ENCODE measurements at regions not wholly inside any gene's neighbourhood (a gene's known extent, or its start where the extent isn't known, plus 50 kb on each side); places are given as distances from the start of the nearest gene placed in this dataset.

DNA sequence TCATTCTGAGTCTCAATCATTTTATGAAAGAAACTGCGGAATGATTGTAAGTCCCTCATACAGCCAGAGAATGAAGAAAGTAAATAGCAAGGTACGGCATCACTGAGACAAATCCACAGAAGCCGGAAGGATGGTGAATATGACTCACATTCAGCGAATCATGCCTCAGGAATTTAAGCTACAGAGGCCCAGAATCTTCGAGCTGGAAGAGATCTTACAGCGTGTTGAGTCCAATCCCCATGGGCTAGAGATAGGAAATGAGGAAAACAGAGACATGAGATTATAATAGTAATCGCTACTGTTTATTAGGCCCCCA is 173.2 kb downstream of the KIF18A start:
- Histone ChIP-seq H3K27me3 (ENCODE audit: control insufficient read depth in 2 of 2, insufficient read depth in 2 of 2, low read length in 2 of 2) (no peaks in the 10 kb centered on the region), H3K9ac (ENCODE audit: insufficient read depth, low read length, poor library complexity, severe bottlenecking) (no peak overlapping the region), H3K4me2 (replicated peaks; ENCODE audit: extremely low read depth, low read length, poor library complexity, severe bottlenecking) (no peak overlapping the region), H3K36me3 (replicated peaks in 1 of 2; ENCODE audit: control insufficient read depth in 1 of 2, insufficient read depth in 2 of 2, low read length in 2 of 2) (no peaks in the 10 kb centered on the region), H3K79me2 (ENCODE audit: insufficient read depth, low read length) (no peaks in the 10 kb centered on the region), H4K20me1 (ENCODE audit: insufficient read depth, low read length) (no peaks in the 10 kb centered on the region), H3K27ac (ENCODE audit: low read depth in 1 of 2, low read length in 2 of 2) (no peak overlapping the region), H2AFZ (ENCODE audit: insufficient read depth, low read depth, low read length, poor library complexity, severe bottlenecking) (no peak overlapping the region), H3K4me3 (replicated peaks in 1 of 3; ENCODE audit: low read depth in 2 of 3, low read length in 3 of 3) (no peak overlapping the region), H3K4me1 (ENCODE audit: control insufficient read depth in 1 of 2, insufficient read depth in 2 of 2, low read length in 2 of 2) (no peaks in the 10 kb centered on the region), H3K9me3 (replicated peaks in 1 of 2; ENCODE audit: control insufficient read depth in 1 of 2, insufficient read depth in 1 of 2, low read length in 2 of 2) (peaks cover 0 to 10% of the 10 kb centered on the region in 2 donors)
- H3K27ac Mint-ChIP-seq: no peak overlapping the region
- intact Hi-C loops (cut with micrococcal nuclease): no loop called here
- WGBS (ENCODE audit: insufficient coverage): 100% methylated on average over 4 of the region's 7 CpGs
- H3K4me1 Mint-ChIP-seq: no peaks in the 10 kb centered on the region
- no peak for TF ChIP-seq CTCF (IDR thresholded peaks at IDR 0.05)
- peaks cover 7 to 20% (median 15%) of the 10 kb centered on the region in 7 donors for H3K9me3 Mint-ChIP-seq
- DNase-seq: no peak
- no peaks in the 10 kb centered on the region for H3K36me3 Mint-ChIP-seq
- H3K27me3 Mint-ChIP-seq (ENCODE audit: low read depth in 3 of 3): peaks cover 0 to 1% (median 0%) of the 10 kb centered on the region in 3 donors
- H3K4me3 Mint-ChIP-seq: no peak overlapping the region

GRCh38 chr11:27933992-27934829 is 173.7 kb downstream of the KIF18A start:
- H3K27me3 ChIP-seq (ENCODE audit: control insufficient read depth in 2 of 2, insufficient read depth in 2 of 2, low read length in 2 of 2): no peaks in the 10 kb centered on the region
- H4K20me1 ChIP-seq (ENCODE audit: insufficient read depth, low read length): no peaks in the 10 kb centered on the region
- no peaks in the 10 kb centered on the region for H3K36me3 ChIP-seq (replicated peaks in 1 of 2; ENCODE audit: control insufficient read depth in 1 of 2, insufficient read depth in 2 of 2, low read length in 2 of 2)
- H3K4me2 ChIP-seq (replicated peaks; ENCODE audit: extremely low read depth, low read length, poor library complexity, severe bottlenecking): no peak overlapping the region
- DNase-seq: no peak
- no peak overlapping the region for H3K27ac ChIP-seq (ENCODE audit: low read depth in 1 of 2, low read length in 2 of 2)
- no peaks in the 10 kb centered on the region for H3K4me1 ChIP-seq (ENCODE audit: control insufficient read depth in 1 of 2, insufficient read depth in 2 of 2, low read length in 2 of 2)
- H3K4me1 Mint-ChIP-seq: no peaks in the 10 kb centered on the region
- peaks cover 0 to 1% (median 0%) of the 10 kb centered on the region in 3 donors for H3K27me3 Mint-ChIP-seq (ENCODE audit: low read depth in 3 of 3)
- H3K27ac Mint-ChIP-seq: peak overlapping the region in 1 of 7 donors; percentile 25
- no peaks in the 10 kb centered on the region for H3K79me2 ChIP-seq (ENCODE audit: insufficient read depth, low read length)
- intact Hi-C loops (cut with micrococcal nuclease): no loop called here
- H3K4me3 Mint-ChIP-seq: no peak overlapping the region
- no peak overlapping the region for H3K9ac ChIP-seq (ENCODE audit: insufficient read depth, low read length, poor library complexity, severe bottlenecking)
- no peaks in the 10 kb centered on the region for H3K36me3 Mint-ChIP-seq
- peaks cover 0 to 6% of the 10 kb centered on the region in 2 donors for H3K9me3 ChIP-seq (replicated peaks in 1 of 2; ENCODE audit: control insufficient read depth in 1 of 2, insufficient read depth in 1 of 2, low read length in 2 of 2)
- no peak for TF ChIP-seq CTCF (IDR thresholded peaks at IDR 0.05)
- H2AFZ ChIP-seq (ENCODE audit: insufficient read depth, low read depth, low read length, poor library complexity, severe bottlenecking): no peak overlapping the region
- WGBS (ENCODE audit: insufficient coverage): 87% methylated on average over 7 of the region's 13 CpGs
- peaks cover 4 to 16% (median 11%) of the 10 kb centered on the region in 7 donors for H3K9me3 Mint-ChIP-seq
- no peak overlapping the region for H3K4me3 ChIP-seq (replicated peaks in 1 of 3; ENCODE audit: low read depth in 2 of 3, low read length in 3 of 3)

Data from CD14-positive monocyte (primary cell).